Inflammatory macrophage treated with lipopolysaccharide for 1 hour (primary cell): ENCODE measurements at regions not wholly inside any gene's neighbourhood (a gene's known extent, or its start where the extent isn't known, plus 50 kb on each side); places are given as distances from the start of the nearest gene placed in this dataset.
A peak's percentile ranks its signal among the peaks of the same experiment; 100 is the strongest.

Experiments
- DNase-seq, 2 donors: peaks; one replicate each; pipeline ENCODE4 v3.0.0-alpha.2; 2020 to 2022

DNA sequence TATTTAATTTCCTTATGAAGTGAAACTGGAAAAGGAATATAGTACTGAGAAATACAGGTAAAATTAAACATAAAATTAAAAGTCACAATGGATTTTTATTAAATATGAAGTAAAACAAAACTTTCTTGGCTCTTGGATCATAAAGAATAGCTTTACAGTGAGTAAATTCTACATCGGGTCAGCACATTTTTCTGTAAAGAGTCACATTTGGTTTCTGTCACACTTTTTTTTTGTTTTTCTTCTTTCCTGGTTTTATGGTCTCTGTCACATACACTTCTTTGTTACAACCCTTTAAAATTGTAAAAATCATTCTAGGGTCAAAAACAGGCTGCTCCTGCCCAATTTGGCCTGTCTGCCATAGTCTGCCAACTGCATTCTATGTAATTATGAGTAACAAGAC is 254.4 kb upstream of the POU3F2 start:
- DNase-seq, result no peak

DNA sequence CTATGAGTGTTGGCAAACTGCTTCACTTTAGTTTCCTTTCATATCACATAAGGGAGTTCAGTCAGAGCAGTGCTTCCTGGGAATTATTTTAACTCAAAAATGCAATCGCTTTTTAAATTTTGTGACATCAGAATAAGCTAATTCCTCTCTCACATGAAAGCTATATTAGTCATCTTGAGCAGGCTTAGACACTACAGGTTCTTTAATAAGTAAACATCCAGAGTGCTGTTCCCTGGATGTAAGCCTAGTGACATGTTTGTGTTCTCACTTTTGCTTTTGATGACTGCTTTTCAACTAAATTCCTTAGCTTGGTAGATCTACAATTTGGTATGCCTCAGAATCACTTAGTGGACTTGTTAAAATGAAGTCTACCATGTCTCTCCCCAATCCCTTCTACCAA is 252.7 kb upstream of the POU3F2 start:
- DNase-seq, result no peak

- no peak for DNase-seq
These were observed 250.9 kb upstream of the POU3F2 start for GRCh38 chr6:98583506-98583905.

GRCh38 chr6:98586163-98586562 is 248.2 kb upstream of the POU3F2 start:
- no peak for DNase-seq

- DNase-seq, result no peak
These were observed 246.8 kb upstream of the POU3F2 start for GRCh38 chr6:98587555-98587954.

- DNase-seq, result no peak
These were observed 244.8 kb upstream of the POU3F2 start for GRCh38 chr6:98589536-98589935.

GRCh38 chr6:98590136-98590681 is 244.2 kb upstream of the POU3F2 start:
- no peak for DNase-seq

DNA sequence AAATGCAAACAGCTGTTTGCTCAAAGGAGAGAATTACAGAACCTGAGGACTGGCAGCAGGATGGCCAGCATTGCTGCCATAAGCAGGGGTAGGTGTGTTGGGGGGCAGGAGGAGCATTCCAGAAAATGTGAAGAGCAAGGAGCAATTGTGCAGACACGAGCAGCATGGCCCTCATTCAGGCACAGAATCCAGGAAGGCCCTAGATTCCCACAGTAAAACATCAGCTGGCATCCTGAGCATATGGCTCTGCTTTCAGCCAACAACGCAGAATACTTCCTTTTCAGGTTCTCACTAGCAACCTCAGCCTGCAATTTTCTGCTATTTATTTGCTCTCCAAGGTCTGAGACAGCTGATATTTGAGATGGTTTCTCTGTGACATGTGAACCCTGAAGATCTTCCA is 243.4 kb upstream of the POU3F2 start:
- no peak for DNase-seq

- no peak for DNase-seq
These were observed 240.7 kb upstream of the POU3F2 start for GRCh38 chr6:98593676-98594075.

- DNase-seq, result no peak
These were observed 232.7 kb upstream of the POU3F2 start for GRCh38 chr6:98601716-98602115.

GRCh38 chr6:98605705-98606104 is 228.7 kb upstream of the POU3F2 start:
- DNase-seq, result no peak

GRCh38 chr6:98627129-98627775 is 207.1 kb upstream of the POU3F2 start:
- DNase-seq, result no peak

- no peak for DNase-seq
These were observed 200.5 kb upstream of the POU3F2 start for GRCh38 chr6:98633886-98634285.

DNA sequence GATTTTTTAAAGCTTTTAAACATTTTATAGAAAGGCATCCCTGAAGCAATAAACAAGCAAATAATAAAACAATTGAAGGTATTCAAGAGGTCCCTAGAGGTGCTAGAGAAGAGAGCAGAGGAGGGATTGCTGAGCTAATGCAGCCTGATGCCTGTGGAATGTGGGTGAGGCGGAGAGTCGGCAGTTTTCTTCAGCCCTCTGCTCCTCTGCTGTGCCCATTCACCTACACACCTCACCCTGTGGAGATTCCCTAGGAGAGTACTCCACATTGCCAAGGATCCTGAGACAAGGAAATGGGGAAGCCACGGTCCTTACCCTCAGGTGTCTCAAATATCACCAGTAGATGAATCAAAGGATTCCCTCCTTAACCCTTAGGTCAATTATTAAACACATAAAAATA is 199.8 kb upstream of the POU3F2 start:
- DNase-seq, result no peak

DNA sequence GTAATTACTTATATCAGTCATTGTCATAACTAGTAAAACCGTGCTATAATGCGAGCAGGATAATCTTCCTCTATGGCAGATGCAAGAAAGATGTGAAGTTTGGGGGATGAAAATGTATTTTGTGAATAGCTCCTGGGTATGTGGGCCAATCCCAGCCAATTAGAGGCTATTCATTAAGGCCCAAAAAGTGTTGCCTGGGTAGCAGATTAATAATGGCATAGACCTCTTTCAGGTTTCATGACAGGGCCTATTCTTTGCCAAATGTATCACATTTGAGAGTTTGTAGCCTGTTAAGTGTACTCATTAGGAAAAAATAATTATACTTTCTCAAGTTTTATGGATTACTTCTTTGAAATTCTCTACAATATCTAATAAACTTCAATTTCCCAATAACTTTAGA is 199.2 kb upstream of the POU3F2 start:
- no peak for DNase-seq

DNA sequence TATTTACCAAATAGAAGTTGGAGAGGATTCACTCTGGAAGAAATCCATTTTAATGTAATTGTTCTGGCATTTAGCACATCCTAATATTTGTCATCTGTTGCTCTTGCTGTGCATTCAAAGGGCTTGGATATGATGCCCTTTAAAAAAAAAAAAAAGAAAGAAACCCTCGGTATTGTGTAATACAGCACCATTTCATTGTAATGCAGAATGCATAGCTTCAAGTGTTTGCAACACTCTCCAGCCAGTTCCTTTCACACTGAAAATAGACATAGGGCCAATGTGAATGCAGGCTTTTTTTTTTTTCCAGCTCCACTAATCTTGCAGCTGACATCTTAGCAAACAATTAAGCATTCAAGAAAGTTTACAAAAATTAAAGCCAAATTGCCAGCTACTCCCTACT is 197.4 kb upstream of the POU3F2 start:
- no peak for DNase-seq

- no peak for DNase-seq
These were observed 195.2 kb upstream of the POU3F2 start for GRCh38 chr6:98639089-98639635.

DNA sequence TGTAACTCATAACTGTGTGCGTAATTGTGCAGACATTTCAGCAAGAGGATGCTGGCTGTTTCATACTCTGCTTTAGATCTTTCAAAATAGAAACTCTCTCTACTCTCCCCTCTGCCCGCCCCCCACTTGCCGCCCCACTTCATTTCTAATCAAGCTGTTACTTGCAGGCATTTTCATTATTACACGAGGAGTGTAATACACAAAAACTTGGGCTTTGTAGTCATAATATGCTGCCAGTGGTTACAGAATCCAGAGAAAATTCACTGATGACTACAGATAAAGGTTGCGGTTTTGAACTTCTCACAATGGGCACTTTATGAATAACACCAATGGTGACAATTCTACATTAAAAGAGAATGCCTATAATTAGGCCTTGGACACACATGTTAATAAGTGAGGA is 194.0 kb upstream of the POU3F2 start:
- no peak for DNase-seq

- DNase-seq, result no peak
These were observed 192.2 kb upstream of the POU3F2 start for GRCh38 chr6:98641949-98642719.

- no peak for DNase-seq
These were observed 190.3 kb upstream of the POU3F2 start for GRCh38 chr6:98644063-98644462.

DNA sequence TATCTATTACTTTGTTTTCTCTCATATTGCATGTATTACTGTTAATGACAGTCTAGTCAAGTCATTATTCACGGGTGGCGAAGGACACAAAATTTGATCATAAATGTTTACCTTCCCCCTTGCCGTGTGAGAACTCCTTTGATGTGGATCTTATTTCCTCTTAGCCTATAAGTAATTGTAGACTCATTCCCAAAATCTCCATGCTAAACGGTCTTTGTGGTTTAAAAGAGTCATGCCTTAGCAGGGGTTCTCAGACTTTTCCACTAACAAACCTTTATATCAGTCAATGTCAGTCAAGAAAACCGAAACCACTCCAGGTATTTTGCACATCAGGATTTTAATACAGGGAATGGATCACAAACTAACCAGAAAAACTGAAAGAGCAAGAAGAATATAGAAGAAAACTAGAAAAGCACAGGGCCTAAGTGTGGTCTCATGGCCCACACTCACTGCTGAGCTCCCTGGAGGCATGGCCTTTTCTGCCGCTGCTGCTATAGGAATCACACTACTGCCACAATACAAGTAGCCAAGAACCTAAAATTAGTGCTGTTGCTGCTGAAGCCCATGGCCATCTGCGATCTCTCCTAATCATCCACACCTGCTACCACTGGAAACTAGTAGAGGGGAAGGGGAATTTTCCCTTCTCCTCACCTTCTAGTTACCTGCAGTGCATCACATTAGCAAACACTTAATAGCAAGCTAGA is 186.0 kb upstream of the POU3F2 start:
- no peak for DNase-seq

GRCh38 chr6:98650941-98651340 is 183.4 kb upstream of the POU3F2 start:
- DNase-seq, result no peak

- DNase-seq, result no peak
These were observed 181.2 kb upstream of the POU3F2 start for GRCh38 chr6:98653179-98653578.

- peak; percentile 13 to 54 for DNase-seq
These were observed 176.6 kb upstream of the POU3F2 start for GRCh38 chr6:98657764-98658163.
